NT2/D1 (cell line): ENCODE measurements at regions not wholly inside any gene's neighbourhood (a gene's known extent, or its start where the extent isn't known, plus 50 kb on each side); places are given as distances from the start of the nearest gene placed in this dataset.

ENCODE experiments used
- SUZ12 ChIP-seq: IDR thresholded peaks from 2 replicates; pipeline ENCODE4 v1.6.1; 2011; ENCODE audit not compliant: insufficient read length, insufficient read depth; ENCODE audit errors: extremely low read depth
- YY1 ChIP-seq: IDR thresholded peaks from 2 replicates; pipeline ENCODE4 v1.6.1; 2011; ENCODE audit not compliant: insufficient read length, insufficient read depth

DNA sequence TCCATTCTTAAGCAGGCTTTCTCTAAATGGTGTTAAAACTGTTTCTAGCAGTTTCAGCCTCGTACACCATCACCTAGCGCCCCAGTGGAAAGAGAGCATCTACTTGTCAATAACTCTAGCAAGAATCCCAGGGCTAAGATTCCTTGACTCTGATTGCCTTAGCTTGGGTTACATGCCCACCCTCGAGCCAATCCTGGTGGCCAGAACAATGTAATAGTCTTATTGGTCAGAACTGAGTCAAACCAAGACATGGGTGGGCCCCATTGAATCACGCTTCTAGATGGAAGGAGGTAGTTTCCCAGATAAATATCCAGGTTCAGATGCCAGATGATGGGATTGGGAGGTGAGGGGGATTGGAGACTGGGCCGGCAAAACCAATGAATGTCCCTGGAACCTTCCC is 55.9 kb upstream of the MED13L start:
- TF ChIP-seq SUZ12: no peak
- TF ChIP-seq YY1: no peak
